ENCODE measurements at regions not wholly inside any gene's neighbourhood (a gene's known extent, or its start where the extent isn't known, plus 50 kb on each side); places are given as distances from the start of the nearest gene placed in this dataset.
A peak's percentile ranks its signal among the peaks of the same experiment; 100 is the strongest.
"Not testable (repeated sequence)": the region's sequence is repeated elsewhere in the genome, so short reads cannot be mapped to it uniquely, and the experiment has no call there.

DNA sequence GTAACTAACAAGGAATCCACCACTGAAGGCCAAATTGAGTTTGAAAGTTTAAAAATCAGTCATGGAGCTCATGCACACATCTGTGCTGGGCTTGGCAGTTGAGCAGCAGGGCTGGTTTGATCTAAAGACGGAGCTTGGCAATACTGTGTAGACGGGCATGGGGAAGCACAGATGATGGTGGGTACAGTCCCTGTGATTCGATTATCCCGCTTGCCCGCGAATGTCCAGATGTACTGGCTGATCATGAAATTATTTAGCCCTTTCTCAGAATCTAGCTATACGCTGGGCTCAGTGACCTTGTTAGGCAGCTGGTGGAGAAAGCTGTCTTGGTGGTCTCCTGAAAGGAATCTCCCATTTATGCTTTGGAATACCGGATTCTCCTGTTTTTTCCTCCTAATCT is 74.8 kb upstream of the SOX11 start:
- no peak for DNase-seq
- Histone ChIP-seq H3K4me3 (replicated peaks in 1 of 3) (no peak overlapping the region), H3K27me3 (no peaks in the 10 kb centered on the region), H3K4me1 (no peaks in the 10 kb centered on the region), H3K9me3 (no peaks in the 10 kb centered on the region), H3K27ac (no peak overlapping the region), H3K36me3 (no peaks in the 10 kb centered on the region)
- intact Hi-C loops (cut with DNase I): no loop called here
- WGBS, 2 donors: 93 to 97% methylated on average over 8 of the region's 8 CpGs
- TF ChIP-seq, protein P1, sequence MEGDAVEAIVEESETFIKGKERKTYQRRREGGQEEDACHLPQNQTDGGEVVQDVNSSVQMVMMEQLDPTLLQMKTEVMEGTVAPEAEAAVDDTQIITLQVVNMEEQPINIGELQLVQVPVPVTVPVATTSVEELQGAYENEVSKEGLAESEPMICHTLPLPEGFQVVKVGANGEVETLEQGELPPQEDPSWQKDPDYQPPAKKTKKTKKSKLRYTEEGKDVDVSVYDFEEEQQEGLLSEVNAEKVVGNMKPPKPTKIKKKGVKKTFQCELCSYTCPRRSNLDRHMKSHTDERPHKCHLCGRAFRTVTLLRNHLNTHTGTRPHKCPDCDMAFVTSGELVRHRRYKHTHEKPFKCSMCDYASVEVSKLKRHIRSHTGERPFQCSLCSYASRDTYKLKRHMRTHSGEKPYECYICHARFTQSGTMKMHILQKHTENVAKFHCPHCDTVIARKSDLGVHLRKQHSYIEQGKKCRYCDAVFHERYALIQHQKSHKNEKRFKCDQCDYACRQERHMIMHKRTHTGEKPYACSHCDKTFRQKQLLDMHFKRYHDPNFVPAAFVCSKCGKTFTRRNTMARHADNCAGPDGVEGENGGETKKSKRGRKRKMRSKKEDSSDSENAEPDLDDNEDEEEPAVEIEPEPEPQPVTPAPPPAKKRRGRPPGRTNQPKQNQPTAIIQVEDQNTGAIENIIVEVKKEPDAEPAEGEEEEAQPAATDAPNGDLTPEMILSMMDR (IDR thresholded peaks at IDR 0.05): no peak
- no peak for TF ChIP-seq POLR2A (IDR thresholded peaks at IDR 0.05)

DNA sequence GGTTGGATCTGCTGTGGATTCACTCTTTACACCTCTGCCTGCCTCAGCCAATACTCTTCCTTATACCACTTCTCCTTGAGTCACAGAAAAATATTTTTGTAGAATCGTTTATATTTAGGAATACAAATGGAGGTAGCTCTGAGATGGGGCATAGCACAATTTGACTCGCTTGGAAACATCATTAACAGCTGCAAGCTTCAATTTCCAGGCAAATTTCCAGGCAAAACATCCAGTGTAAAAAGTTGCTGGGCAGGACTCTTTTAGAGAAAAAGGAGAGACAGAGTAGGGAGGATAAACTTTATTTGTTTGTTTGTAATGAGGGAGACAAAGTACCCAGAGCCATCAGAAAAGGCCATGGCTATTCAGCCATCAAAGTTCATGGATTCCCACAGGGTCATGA is 74.4 kb upstream of the SOX11 start:
- Histone ChIP-seq H3K36me3 (no peaks in the 10 kb centered on the region), H3K9me3 (no peaks in the 10 kb centered on the region), H3K27ac (no peak overlapping the region), H3K4me3 (replicated peaks in 1 of 3) (no peak overlapping the region), H3K27me3 (no peaks in the 10 kb centered on the region), H3K4me1 (no peaks in the 10 kb centered on the region)
- TF ChIP-seq, protein P1 (IDR thresholded peaks at IDR 0.05): no peak
- no peak for TF ChIP-seq POLR2A (IDR thresholded peaks at IDR 0.05)
- 71 to 74% methylated on average over 2 of the region's 2 CpGs for WGBS, 2 donors
- intact Hi-C loops (cut with DNase I): no loop called here
- DNase-seq: no peak

GRCh38 chr2:5618271-5618670 is 73.9 kb upstream of the SOX11 start:
- no peak for DNase-seq
- no peaks in the 10 kb centered on the region for H3K9me3 ChIP-seq
- 75 to 77% methylated on average over 4 of the region's 4 CpGs for WGBS, 2 donors
- H3K36me3 ChIP-seq: no peaks in the 10 kb centered on the region
- H3K27me3 ChIP-seq: no peaks in the 10 kb centered on the region
- TF ChIP-seq, protein P1 (IDR thresholded peaks at IDR 0.05): no peak
- TF ChIP-seq POLR2A (IDR thresholded peaks at IDR 0.05): no peak
- H3K27ac ChIP-seq: no peak overlapping the region
- intact Hi-C loops (cut with DNase I): no loop called here
- H3K4me3 ChIP-seq (replicated peaks in 1 of 3): no peak overlapping the region
- no peaks in the 10 kb centered on the region for H3K4me1 ChIP-seq

DNA sequence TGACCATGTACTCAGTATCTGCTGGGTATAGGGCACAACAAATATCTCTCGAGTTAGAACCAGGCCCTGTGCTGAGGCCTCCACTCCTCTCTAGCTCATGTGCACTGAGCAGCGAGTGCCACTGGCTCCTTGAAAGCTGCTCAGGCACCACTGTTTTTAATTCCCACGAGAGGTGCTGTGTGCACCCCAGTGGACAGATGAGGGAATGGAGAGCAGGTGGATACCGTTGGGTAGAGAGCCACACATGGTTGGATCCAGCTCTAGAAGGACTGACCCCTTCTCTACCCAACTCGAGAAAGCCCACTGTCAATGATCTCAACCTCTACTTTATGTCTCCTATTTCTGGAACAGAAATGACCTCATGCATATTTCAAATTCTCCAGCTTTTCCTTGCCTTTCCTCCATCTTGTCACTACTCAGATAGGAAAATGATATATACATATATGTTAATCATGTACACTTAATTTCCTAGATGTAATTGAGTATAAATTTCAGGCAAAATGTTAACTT is 66.6 kb upstream of the SOX11 start:
- H3K4me1 ChIP-seq; H3K27me3 ChIP-seq; H3K36me3 ChIP-seq; intact Hi-C loops (cut with DNase I); H3K27ac ChIP-seq; H3K4me3 ChIP-seq (replicated peaks in 1 of 3); H3K9me3 ChIP-seq: not testable (repeated sequence)
- WGBS, 2 donors: 51 to 67% methylated on average over 5 of the region's 5 CpGs
- peak; percentile 43 to 50 for DNase-seq
- TF ChIP-seq, protein P1 (IDR thresholded peaks at IDR 0.05): peak in 5 of 6 experiments; percentile 22 to 52 (median 41)

GRCh38 chr2:5628484-5628883 is 63.7 kb upstream of the SOX11 start:
- DNase-seq; H3K9me3 ChIP-seq; H3K36me3 ChIP-seq; H3K27me3 ChIP-seq; H3K4me1 ChIP-seq; intact Hi-C loops (cut with DNase I); H3K27ac ChIP-seq; H3K4me3 ChIP-seq (replicated peaks in 1 of 3): not testable (repeated sequence)
- 43 to 50% methylated on average over 2 to 3 of the region's 6 CpGs for WGBS, 2 donors

DNA sequence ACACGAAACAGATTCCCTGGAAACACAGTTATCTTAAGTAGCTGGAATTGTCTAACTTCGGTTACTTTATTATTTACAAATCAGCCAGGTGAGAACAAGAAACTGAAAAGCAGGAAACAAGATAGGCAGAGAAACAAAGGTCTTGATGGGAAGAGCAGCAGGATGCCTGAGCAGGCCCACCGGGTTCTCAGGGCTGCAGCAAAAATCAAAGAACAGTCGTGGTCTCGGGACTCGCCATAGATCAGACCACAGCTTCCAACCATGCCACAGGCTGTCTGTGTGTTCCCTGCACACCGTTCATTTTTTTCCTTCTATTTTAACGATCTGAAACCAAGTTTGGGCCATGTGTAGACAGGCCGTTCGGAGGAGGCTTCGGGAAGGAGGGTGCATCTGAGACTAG is 62.7 kb upstream of the SOX11 start:
- H3K4me3 ChIP-seq (replicated peaks in 1 of 3); H3K4me1 ChIP-seq; intact Hi-C loops (cut with DNase I); H3K9me3 ChIP-seq; H3K27me3 ChIP-seq; H3K27ac ChIP-seq; DNase-seq; H3K36me3 ChIP-seq: not testable (repeated sequence)
- 89 to 91% methylated on average over 11 of the region's 11 CpGs for WGBS, 2 donors

- H3K4me1 ChIP-seq; H3K36me3 ChIP-seq; DNase-seq; intact Hi-C loops (cut with DNase I); H3K27me3 ChIP-seq; H3K9me3 ChIP-seq; H3K27ac ChIP-seq; H3K4me3 ChIP-seq (replicated peaks in 1 of 3): not testable (repeated sequence)
- WGBS, 2 donors: 73 to 76% methylated on average over 2 of the region's 2 CpGs
Measured at GRCh38 chr2:5637051-5637450, 55.1 kb upstream of the SOX11 start.

Measured in thyroid gland (tissue), 4 donors.